Muscle of back (tissue), 3 donors: ENCODE measurements at regions not wholly inside any gene's neighbourhood (a gene's known extent, or its start where the extent isn't known, plus 50 kb on each side); places are given as distances from the start of the nearest gene placed in this dataset.
A peak's percentile ranks its signal among the peaks of the same experiment; 100 is the strongest.
"Not testable (repeated sequence)": the region's sequence is repeated elsewhere in the genome, so short reads cannot be mapped to it uniquely, and the experiment has no call there.

Experiments used
- DNase-seq, 3 donors: peaks; one replicate each; pipeline versions ENCODE4 v3.0.0 to v3.0.0-alpha.2; 2013

DNA sequence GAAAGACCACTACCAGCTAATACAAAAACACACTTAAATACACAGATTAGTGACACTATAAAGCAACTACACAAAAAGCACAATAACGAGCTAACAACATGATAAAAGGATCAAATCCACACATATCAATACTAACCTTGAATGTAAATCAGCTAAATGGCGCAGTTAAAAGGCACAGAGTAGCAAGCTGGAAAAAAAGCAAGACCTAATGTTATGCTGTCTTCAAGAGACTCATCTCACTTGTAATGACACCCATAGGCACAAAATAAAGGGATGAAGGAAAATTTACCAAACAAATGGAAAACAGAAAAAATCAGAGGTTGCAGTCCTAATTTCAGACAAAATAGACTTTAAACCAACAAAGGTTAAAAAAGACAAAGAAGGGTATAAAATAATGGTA lies 86.3 kb downstream of the NUS1 start:
- DNase-seq = no peak

- no peak for DNase-seq
Measured at GRCh38 chr6:117771403-117771802, 96.1 kb downstream of the NUS1 start.

DNA sequence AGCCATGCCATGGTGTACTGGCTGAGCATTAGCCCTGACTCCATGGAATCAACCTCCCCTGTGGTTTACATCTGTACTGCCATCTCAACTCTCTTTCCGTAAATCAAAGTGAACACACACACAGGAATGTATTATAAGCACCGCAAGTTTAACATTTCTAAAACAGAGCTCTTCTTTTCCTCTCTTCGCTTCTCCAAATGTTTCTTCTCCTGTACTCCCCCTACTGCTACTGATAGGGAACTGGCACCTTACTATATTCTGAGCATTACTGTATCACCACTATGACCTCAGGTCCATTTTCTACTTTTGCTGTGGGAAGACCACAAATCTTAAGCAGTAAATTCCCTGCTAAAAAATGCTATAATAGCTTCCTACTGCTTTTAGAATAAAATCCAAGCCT lies 101.2 kb downstream of the NUS1 start:
- no peak for DNase-seq

GRCh38 chr6:117781550-117781949 lies 106.3 kb downstream of the NUS1 start:
- DNase-seq = no peak

- no peak for DNase-seq
Measured at GRCh38 chr6:117783279-117783678, 108.0 kb downstream of the NUS1 start.

GRCh38 chr6:117791012-117791411 lies 115.7 kb downstream of the NUS1 start:
- DNase-seq = no peak

DNA sequence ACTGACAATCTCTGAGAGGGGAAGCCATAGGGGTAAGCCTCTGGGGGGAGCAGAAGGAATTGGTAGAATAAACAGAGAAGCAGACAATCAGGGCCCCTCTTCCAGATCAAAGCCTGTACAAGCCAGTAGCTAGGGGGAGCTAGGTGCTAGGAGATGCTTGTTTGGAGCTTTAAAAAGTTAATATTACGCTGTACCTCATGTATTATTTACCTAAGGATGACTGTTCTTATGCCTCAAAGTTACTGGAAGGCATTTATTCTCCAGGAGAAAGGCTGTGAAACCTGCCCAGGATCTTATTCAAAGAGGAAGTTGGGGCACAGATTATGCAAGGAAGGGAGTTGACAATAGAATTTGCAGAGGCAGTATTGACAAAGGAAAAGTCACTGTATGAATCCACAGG lies 111.8 kb upstream of the SLC35F1 start:
- no peak for DNase-seq

GRCh38 chr6:117798819-117799218 lies 108.2 kb upstream of the SLC35F1 start:
- not testable (repeated sequence) for DNase-seq

DNA sequence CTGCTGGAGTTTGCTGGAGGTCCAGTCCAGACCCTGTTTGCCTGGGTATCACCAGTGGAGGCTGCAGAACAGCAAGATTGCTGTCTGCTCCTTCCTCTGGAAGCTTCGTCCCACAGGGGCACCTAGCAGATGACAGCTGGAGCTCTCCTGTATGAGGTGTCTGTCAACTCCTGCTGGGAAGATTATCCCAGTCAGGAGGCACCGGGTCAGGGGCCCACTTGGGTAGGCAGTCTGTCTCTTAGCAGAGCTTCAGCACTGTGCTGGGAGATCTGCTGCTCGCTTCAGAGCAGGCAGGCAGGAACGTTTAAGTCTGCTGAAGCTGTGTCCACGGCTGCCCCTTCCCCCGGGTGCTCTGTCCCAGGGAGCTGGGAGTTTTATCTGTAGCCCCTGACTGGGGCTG lies 96.8 kb upstream of the SLC35F1 start:
- no peak for DNase-seq

GRCh38 chr6:117817499-117817898 lies 89.6 kb upstream of the SLC35F1 start:
- DNase-seq = no peak

- DNase-seq = no peak
Measured at GRCh38 chr6:117817992-117818391, 89.1 kb upstream of the SLC35F1 start.

DNA sequence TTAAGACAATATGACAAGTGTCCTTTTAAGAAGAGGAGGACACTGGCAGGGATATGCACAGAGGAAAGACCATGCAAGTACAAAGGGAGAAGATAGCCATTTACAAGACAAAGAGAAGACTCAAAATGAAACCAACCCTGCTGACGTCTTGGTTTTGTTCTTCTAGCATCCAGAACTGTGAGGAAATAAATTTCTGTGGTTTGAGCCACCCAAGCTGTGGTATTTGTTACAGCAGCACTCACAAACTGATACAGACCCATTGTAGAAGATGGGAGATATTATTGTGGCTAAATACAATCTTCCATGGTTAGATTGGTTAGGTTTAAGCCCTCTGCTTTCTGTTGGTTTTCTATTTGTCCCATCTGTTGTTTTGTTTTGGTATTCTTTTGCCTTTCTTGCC lies 88.6 kb upstream of the SLC35F1 start:
- no peak for DNase-seq

- peak in 1 of 3 donors; percentile 1 for DNase-seq
Measured at GRCh38 chr6:117829594-117830319, 77.3 kb upstream of the SLC35F1 start.

DNA sequence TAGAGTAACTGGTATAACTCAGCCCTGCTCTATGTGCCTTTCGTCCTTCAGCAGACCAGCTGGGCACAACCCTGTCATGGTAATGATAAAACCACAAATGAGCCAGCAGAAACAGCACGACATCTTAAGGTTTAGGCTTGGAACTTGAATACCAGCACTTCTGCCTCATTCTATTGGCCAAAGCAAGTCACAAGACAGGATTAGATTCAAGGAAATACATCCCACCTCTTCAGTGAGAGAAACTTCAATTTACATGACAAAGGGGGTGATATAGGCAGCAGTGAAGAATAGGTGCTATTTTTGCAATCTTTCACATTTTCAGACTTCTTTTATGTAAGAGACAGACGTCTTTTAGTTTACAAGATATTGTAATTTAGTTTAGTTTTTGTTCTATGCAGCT lies 69.8 kb upstream of the SLC35F1 start:
- no peak for DNase-seq

DNA sequence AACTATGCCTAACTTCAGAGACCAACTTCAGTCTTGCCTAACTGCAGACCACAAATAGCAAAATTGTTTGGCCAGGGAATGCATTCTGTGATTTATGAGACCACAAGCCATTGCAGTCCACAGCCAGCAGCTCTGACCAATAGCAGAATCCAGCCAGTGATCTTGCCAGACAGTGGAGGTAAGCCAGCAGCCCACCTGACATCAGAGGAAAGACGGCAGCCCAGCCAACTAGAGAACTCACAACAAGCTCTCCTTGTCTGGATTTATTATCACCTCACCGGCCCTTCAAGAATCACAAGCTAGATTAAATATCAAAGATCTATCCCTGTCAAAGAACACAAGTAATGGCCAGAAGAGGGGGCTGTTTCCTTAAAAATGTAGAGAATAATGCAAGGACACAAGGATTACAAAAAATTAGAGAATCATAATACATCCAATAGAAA lies 66.5 kb upstream of the SLC35F1 start:
- peak in 2 of 3 donors; percentile 5 to 7 for DNase-seq

GRCh38 chr6:117847912-117848311 lies 59.2 kb upstream of the SLC35F1 start:
- DNase-seq = no peak

- no peak for DNase-seq
Measured at GRCh38 chr6:117849087-117849486, 58.0 kb upstream of the SLC35F1 start.
